ENCODE measurements at regions not wholly inside any gene's neighbourhood (a gene's known extent, or its start where the extent isn't known, plus 50 kb on each side); places are given as distances from the start of the nearest gene placed in this dataset.

DNA sequence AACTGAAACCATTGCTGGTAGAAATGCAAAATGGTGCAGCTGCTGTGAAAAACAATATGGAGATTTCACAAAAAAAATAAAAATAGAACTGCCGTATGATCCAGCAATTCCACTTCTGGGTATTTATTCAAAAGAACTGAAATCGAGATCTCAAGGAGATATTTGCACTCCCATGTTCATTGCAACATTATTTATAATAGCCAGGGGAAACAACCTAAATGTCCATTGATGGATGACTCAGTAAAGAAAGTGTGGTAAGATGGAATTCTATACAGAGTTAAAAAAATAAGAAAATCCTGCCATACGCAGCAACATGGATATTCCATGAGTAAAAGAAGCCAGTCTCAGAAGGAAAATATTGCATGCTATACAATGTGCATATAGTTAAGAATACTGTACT, 290.6 kb upstream of the GHITM start:
- Mint-ChIP-seq H3K4me1 (ENCODE audit: low read depth, unreplicated experiment) (no peaks in the 10 kb centered on the region), H3K27me3 (ENCODE audit: unreplicated experiment) (no peaks in the 10 kb centered on the region), H3K36me3 (ENCODE audit: unreplicated experiment) (no peaks in the 10 kb centered on the region), H3K27ac (ENCODE audit: unreplicated experiment) (no peak overlapping the region), H3K4me3 (ENCODE audit: unreplicated experiment) (no peak overlapping the region), H3K9me3 (ENCODE audit: unreplicated experiment) (no peaks in the 10 kb centered on the region)
- TF ChIP-seq, protein P1, sequence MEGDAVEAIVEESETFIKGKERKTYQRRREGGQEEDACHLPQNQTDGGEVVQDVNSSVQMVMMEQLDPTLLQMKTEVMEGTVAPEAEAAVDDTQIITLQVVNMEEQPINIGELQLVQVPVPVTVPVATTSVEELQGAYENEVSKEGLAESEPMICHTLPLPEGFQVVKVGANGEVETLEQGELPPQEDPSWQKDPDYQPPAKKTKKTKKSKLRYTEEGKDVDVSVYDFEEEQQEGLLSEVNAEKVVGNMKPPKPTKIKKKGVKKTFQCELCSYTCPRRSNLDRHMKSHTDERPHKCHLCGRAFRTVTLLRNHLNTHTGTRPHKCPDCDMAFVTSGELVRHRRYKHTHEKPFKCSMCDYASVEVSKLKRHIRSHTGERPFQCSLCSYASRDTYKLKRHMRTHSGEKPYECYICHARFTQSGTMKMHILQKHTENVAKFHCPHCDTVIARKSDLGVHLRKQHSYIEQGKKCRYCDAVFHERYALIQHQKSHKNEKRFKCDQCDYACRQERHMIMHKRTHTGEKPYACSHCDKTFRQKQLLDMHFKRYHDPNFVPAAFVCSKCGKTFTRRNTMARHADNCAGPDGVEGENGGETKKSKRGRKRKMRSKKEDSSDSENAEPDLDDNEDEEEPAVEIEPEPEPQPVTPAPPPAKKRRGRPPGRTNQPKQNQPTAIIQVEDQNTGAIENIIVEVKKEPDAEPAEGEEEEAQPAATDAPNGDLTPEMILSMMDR (IDR thresholded peaks at IDR 0.05; ENCODE audit: partially characterized antibody, unreplicated experiment), result no peak
- no peak for DNase-seq

DNA sequence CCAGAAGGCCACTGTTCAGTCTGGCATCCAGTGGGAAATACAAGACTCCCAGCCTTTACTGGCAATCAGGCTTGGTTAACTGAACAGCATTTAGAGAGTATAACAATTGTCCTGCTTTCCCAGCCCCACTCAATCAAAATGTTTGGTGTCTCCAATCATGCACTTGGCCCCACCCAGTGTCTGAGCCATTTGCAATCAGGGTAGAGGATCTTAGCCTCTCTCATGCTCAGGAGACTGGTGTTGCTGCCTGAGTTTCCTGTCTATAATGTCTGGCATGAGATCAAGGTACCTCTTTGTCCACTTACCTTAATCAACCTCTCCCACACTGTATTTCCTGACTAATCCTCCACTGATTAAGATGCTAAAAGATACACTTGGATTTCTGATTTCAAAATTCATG, 290.2 kb upstream of the GHITM start:
- TF ChIP-seq, protein P1 (IDR thresholded peaks at IDR 0.05; ENCODE audit: partially characterized antibody, unreplicated experiment), result no peak
- Mint-ChIP-seq H3K4me1 (ENCODE audit: low read depth, unreplicated experiment) (no peaks in the 10 kb centered on the region), H3K9me3 (ENCODE audit: unreplicated experiment) (no peaks in the 10 kb centered on the region), H3K27ac (ENCODE audit: unreplicated experiment) (no peak overlapping the region), H3K36me3 (ENCODE audit: unreplicated experiment) (no peaks in the 10 kb centered on the region), H3K4me3 (ENCODE audit: unreplicated experiment) (no peak overlapping the region), H3K27me3 (ENCODE audit: unreplicated experiment) (no peaks in the 10 kb centered on the region)
- DNase-seq, result no peak

DNA sequence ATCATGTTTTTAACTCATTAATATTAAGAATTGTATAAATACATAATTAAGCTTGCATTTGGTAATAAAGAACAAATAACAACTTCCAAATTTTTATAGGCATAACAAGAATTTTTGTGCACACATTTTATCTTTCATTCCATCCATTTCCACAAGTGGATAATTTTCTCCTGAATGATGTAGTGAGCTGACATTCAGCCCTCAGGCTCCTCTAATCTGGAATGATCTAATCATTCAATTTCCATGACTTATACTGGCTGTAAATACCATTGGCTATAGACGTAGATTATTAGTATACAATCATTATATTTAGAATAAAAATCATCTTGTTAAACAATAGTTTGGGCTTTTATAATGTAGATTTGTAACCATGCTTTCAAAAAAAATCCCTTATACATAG, 287.2 kb upstream of the GHITM start:
- no peak for DNase-seq
- H3K9me3 Mint-ChIP-seq (ENCODE audit: unreplicated experiment), result no peaks in the 10 kb centered on the region
- H3K27ac Mint-ChIP-seq (ENCODE audit: unreplicated experiment), result no peak overlapping the region
- H3K36me3 Mint-ChIP-seq (ENCODE audit: unreplicated experiment), result no peaks in the 10 kb centered on the region
- H3K4me1 Mint-ChIP-seq (ENCODE audit: low read depth, unreplicated experiment), result no peaks in the 10 kb centered on the region
- TF ChIP-seq, protein P1 (IDR thresholded peaks at IDR 0.05; ENCODE audit: partially characterized antibody, unreplicated experiment), result no peak
- H3K4me3 Mint-ChIP-seq (ENCODE audit: unreplicated experiment), result no peak overlapping the region
- H3K27me3 Mint-ChIP-seq (ENCODE audit: unreplicated experiment), result no peaks in the 10 kb centered on the region

DNA sequence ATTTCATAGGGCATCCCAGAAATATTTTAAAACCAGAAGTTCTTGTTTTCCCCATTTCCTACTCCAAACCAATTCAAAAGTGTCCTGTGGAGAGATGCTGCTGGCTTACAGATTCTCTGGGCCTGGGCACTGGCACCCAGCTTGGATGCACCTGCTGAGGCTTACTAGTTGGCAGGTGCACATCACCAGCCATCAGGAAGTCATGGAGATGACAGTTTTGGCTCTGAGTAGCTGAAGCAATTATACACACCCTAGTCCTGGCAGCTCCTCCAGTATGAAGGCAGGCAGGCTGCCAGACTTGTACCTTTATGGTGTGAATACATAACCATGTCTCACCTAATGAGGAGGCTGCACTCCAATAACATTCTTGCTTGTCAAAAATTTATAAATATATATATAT, 276.6 kb upstream of the GHITM start:
- Mint-ChIP-seq H3K9me3 (ENCODE audit: unreplicated experiment) (no peaks in the 10 kb centered on the region), H3K27me3 (ENCODE audit: unreplicated experiment) (no peaks in the 10 kb centered on the region), H3K4me3 (ENCODE audit: unreplicated experiment) (no peak overlapping the region), H3K36me3 (ENCODE audit: unreplicated experiment) (peaks cover 7% of the 10 kb centered on the region), H3K27ac (ENCODE audit: unreplicated experiment) (no peak overlapping the region), H3K4me1 (ENCODE audit: low read depth, unreplicated experiment) (no peaks in the 10 kb centered on the region)
- TF ChIP-seq, protein P1 (IDR thresholded peaks at IDR 0.05; ENCODE audit: partially characterized antibody, unreplicated experiment), result no peak
- DNase-seq, result no peak

DNA sequence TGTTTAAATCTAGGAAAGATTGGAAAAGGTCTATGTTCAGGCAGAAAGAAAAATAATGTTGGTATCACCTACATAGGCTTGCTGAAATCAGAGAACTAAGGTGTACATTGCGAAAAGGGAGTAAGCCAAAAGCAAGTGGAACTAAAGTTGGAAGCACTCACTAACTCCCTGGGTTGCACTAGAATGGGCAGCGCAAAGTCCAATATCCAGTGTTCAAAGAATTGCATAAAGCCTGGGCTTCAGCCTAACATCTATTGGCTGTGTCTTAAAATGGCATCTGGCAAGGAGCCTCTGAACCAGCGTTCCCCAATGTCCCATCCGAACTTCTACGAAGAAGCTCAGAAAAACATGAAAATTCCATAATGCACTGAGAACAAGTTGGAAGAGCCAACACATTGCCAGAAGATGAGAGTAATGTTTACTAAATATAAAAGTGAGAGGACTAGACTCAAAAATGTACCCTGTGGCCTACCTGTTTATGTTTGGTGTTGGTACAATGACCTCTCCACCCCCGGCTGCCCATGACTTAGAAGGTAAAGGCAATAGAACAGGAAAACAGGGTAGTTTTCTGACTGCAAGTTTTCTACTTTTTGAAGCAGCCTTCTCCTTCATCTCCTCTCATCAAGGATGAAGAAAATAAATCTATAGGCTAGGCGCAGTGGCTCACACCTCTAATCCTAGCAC, 275.9 kb upstream of the GHITM start:
- no peak for DNase-seq
- Mint-ChIP-seq H3K27ac (ENCODE audit: unreplicated experiment) (no peak overlapping the region), H3K9me3 (ENCODE audit: unreplicated experiment) (no peaks in the 10 kb centered on the region), H3K4me1 (ENCODE audit: low read depth, unreplicated experiment) (no peaks in the 10 kb centered on the region), H3K4me3 (ENCODE audit: unreplicated experiment) (no peak overlapping the region), H3K27me3 (ENCODE audit: unreplicated experiment) (no peaks in the 10 kb centered on the region), H3K36me3 (ENCODE audit: unreplicated experiment) (peaks cover 7% of the 10 kb centered on the region)
- TF ChIP-seq, protein P1 (IDR thresholded peaks at IDR 0.05; ENCODE audit: partially characterized antibody, unreplicated experiment), result no peak

Data from glutamatergic neuron (in vitro differentiated cells).